ENCODE measurements at regions not wholly inside any gene's neighbourhood (a gene's known extent, or its start where the extent isn't known, plus 50 kb on each side); places are given as distances from the start of the nearest gene placed in this dataset.

DNA sequence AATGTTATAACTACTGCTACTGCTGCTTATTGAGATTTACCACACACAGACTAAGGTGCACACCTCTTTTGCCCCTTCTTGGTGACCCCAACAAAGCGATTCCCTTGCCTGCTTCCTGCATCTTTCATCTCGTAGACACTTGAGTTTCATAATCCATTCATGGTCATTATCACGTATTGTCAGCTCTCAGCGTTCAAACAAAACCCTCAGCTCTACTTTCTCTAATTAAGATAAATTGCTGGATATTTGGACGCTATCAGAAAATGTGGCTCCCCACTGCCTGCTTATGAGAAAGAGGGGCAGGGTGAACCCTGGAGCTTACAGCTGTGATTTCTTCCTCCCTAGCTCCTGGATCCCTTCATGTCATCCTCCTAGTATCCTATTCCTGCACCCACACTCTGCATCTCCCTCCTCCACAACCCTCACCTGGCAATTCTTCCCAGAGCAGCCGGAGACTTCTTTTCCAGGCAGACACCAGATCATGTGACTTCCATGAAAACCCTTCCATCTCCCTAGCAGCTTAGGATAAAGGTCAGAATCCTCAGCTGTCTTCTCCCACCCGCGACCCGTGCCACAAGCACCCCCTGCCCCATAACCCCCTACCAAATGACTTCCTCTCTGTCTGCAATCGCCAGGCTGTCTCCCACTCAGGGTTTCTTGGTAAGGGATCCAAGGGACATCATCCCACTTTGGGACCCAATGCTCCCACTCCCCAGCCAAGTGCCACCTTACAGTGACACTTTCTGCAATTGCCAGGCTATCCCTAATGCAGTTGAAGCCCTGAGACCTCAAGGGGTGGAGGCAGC, 146.5 kb downstream of the NSG2 start:
- no peak for DNase-seq

DNA sequence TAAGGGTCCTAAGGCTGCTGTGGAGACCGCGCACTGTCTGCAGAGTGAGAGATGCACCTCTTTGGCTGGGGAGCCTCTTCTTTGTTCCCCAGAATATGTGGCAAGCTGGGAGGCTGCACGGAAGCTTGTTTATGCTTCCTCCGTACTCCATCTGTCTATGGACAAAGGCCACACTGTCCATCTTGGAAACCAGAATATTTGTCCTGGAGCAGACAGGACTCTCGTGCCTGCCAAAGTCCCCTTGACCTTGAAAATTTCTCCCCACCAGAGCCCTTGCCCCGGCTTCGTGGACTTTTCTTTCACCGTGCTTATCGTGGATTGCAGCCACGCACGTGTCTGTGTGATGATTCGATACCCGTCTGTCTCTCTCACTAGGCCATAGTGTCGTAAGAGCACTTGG, 147.4 kb downstream of the NSG2 start:
- DNase-seq: no peak

DNA sequence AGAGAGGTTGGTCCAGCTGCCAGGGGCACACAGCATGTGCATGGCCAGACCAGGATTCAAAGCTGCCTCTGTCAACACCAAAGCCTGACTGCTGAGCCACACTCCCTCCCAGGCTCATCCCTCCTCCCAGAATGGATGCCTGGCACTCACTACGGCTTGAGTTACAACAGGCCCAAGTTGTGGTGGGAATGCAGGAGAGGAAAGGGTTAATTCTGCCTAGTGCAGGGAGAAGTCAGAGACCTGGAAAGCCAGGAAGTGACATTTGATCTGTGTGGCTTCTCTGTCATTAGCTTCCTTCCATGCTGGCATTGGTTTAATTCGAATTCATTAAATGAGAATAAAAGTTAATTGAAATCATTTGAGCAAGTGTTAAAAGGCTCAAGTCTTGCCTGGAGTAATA, 150.0 kb downstream of the NSG2 start:
- DNase-seq: no peak

DNA sequence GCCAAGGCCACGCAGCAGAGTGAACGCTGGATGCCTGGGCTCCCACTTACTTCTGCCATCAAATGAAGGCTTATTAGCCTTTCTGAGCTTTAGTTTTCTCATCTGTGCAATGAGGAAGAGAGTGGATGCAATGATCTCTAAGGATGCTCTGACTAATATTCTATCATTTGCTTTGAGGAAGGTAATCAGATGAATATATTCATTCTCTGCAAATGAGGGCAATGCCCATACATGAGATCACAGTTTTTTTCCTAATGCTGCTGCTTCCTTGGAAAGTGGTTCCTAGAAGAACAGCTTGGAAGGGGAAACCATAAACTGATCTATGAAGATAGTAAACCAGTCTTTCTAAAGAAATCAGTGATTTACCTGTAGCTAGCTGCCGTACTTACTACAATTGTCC, 152.4 kb downstream of the NSG2 start:
- no peak for DNase-seq

DNA sequence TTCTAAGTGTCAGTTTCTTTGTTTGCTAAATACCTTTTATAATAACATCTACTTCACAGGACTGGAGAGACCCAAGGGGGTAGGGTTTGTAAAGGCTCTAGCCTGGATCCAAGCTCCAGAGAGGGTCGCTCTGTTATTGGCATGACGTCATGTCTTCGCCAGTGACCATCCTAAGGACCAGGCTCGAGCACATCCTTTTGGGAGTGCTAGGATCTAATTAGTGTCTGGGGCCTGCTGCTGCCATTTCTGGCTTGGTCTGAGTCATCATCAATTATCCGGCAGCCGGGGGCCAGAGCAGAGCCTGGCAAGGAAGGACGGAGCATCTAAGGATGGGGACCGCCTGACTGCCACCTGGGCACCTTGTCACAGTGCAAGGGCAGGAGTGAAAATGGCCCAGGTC, 153.0 kb downstream of the NSG2 start:
- no peak for DNase-seq

DNA sequence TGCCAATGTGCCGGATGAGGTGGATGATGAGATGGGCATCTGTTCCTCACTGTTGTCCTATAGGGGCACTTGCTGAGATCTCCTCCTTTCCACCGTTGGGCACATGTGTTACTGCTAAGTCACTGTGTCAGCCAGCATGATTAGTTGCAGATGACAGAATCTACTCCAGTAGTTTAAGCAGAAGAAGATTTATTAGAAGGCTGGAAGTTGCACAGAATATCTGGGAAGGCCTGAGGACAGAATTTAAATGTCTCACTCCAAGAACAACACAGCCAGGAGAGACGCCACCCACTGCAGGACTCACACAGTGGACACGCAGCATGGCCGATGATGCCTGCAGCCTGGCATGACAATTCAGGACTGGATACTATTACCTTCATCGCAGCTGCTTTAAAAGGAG, 157.5 kb downstream of the NSG2 start:
- DNase-seq: no peak

DNA sequence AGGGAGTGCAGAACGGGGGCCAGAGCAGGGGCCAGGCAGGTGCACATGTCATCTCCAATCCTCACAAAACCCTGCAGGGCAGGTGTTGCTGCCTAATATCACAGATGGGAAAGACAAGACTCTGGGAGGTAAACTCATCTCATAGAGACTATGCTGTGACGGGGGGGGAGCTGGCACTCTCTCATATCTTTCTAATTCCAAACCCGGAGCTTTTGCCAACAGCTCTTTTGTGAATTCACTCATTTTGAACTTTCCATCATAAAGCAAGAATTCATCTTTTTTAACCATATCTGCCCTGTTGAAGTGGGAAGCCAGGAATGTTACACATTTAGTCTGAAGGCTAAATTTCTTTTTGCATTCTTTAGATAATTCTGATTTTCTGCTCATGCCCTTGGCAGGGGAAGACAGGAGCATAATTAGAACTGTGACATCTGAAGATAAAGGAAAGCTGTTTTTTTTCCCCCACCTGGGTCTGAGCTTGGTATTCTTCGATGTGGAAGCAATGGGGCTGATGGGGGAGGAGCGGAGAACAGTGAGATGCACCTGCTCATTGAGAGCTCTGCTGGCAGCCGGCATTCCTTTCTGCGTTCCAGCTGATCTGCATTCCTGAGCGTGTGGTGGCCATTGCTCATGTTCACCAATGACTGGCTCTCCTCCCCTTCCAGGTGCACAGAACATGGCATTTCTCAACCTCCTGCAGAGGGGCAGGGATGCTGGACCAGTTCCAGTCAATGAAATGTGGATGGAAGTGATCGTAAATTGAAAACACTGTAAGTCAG, 159.2 kb downstream of the NSG2 start:
- DNase-seq: no peak

DNA sequence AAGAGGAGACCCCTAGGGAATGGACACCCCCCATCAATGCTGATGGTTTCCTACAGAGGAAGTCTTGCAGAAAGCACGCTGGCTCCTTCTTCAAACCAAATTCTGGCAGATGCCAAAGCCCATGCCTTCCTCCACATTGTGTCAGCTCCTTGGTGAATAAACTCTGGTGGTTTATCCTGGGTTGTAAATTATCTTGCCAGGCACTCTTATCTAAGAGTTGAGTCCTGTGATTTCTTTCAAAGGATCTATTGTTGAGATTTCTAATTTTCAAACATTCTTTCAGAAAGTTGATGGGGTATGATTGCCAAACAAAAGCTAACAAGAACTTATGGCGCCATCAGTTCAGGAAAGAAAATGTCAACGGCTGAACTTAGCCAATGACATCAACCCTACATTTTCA, 160.4 kb downstream of the NSG2 start:
- no peak for DNase-seq

DNA sequence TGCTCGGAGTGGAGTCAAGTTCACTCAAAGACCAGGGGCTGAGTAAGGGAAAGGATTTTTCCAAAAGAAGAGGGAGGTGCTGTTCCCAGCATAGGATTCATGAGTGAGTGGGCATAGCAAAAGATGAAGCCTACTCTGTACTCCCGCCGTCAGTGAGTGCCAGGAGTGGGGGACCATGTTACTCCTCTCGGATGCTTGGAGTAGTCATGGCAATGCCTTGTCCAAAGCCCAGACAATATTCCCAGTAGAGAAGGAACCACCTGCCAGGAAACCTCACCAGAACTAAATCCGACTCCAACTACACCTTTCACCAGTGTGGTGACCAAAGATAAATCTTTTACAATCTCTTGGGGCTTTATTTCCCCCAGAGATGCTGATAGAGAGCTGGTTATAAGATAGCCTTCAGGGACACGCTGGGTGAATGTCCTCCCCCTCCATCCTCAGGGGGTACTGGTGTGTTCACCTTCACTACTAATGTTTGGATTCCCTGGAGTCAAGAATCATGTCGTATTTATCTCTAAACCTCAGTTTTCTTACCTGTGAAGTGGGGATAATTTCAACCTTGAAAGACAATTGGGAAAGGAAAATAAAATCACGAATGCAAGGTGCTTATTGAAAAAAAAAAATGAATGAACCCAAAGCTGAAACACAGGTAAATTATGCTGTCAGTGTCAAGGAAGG, 165.2 kb downstream of the NSG2 start:
- no peak for DNase-seq

DNA sequence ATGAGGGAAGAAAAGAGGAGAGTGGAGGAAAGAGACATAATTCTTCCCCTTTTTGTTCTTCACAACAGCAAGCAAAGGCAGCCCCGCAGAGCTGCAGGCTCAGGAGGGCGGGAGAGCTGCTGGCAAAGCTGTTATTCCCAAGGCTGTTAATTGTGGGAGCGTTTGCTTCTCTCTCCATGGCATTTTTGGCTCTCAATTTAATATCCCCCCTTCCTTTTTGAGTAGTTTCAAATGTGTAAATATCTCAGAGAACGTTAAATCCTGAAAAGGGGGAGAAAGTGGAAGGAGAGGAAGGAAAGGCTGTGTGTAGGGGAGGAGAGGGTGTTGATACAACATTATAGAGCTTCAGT, 165.7 kb downstream of the NSG2 start:
- DNase-seq: no peak

DNA sequence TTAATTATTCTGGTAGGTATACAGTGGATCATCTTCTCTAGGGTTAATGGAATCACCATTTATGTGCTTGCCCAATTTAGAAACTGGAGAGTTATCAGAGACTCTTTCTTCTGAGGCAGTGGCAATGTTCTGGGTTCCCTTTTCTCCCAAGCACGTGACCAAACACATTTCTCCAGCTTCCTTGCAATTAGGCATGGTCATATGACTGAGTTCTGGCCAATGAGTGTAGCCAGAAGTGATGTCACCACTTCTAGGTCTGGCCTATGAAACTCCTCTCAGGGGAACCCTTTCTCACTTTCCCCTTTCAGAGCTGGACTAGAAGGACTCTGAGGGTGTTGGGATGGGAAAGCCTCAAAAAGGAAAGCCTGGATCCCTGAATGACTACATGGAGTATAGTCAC, 172.0 kb downstream of the NSG2 start:
- no peak for DNase-seq

DNA sequence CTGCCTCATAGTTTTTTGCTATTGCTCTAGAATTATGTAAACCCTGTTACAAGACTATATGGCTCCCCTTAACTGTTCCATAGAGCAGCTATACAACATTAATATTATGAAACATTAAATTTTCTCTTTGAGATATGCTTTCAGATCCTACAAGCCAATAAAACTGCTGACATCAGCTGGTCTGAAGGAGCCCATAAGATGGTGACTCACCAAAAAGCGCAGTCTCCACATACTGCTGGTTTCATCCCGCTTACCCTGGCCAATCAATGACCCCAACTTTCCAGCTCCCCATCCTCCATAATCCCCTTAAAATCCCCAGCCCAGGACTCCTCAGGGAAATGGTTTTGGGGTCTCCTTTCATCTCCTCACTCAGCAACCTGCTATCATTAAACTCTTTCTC, 172.7 kb downstream of the NSG2 start:
- no peak for DNase-seq

DNA sequence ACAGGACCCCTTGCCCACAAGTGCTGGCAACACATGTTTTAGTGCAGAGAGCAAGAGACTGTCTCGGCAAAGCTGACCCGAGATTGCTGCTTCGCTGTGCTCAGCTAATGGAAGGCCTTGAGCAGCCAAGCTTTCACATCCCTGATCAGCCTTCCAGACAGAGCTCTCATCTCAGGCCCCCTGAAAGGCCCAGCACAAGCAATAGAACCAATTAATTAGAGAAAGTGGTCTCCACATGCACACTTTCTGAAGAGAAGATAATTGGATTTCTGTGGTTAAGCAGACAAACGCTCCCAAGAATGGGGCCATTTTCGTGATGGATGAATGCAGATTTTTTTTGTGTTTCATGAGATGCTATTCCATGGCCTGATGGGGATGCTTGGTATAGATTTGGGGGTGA, 174.9 kb downstream of the NSG2 start:
- no peak for DNase-seq

DNA sequence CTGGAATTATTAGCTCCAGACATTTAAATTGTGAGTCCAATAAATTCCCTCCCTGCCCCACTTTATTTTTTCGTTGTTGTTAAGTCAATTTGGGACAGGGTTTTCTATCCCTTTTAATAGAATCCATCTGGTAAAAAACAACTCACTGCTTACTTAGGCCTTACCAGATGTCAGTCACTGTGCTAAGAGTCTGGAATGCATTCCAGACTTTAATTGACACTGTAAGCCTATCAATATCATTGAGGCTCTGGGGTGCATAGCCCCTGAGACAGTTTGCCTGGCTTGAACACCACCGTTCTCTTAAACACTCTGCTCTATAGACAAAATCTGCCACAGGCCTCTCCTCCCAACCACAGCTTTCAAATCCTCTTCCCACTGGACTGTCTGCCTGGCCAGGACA, 175.9 kb downstream of the NSG2 start:
- no peak for DNase-seq

DNA sequence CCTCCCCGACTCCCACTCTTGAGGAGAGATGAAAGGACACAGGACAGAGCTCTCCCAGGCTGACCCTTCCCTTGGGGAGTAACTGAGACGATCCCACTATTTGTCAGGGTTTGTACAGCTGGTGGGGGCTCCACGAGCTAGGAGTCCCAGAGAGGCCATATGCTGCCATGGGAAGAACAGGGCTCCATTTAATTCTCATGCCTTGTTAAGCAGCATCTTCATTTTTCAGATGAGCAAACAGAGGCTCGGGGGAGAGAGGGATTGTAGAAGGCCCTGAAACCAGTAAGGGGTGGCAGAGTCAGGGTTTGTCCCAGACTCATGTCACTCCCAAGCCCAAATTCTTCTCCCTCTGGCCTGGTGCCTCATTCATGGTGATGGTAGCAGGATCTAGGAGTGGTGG, 176.4 kb downstream of the NSG2 start:
- no peak for DNase-seq

DNA sequence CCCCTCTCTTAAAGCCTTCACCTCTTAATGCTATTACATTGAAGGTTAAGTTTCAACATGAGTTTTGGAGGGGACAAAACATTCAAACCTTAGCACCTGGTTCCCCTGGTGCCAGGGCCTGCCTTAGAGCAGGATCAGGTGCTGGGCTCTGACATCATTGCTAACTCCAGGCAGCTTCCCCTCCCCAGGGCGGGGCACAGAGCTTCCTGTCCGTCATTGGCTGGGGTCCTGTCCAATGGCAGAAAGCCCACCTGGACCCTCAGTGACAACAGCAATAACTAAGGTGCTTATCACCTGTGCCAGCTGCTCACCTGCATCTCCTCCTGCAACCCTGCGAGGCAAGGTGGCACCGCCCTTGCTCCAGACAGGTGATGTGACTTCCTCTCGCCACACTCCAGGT, 177.4 kb downstream of the NSG2 start:
- no peak for DNase-seq

DNA sequence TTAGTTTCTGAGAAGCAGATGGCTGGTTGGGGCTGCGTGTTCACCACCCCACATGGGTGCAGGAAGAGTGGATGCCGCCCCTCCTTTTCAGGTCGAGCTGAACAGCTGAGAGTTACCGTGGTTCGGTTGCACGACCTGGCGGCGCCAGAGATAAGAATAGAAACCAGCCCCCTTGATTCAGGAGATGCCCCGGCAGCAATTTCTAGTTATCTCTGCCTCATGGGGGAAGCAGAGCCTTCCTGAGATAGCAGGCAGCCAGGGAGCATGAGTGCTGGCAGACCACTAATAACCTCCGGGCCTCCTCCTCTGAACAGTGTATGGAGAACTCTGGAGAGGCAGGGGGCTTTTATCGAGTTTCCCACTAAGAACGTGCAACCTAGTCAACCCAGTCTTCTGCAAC, 177.8 kb downstream of the NSG2 start:
- DNase-seq: no peak

DNA sequence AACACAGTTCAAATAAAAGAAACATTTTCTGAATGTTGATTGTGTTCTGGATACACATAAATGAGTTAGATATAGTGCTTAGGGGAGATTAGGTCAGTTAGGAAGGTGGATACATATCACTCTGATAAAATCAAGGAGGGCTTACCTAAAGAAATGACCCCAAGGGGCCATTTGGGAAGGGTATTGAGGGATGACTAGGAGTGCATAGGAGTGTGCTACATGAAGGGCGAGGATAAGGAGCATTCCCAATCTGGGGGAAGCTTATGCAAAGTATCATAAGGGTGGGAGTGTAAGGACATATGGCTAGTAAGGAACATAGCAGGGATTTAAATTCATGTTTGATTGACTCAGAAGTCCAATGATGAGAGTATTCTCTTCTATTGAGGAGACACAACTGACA, 183.6 kb downstream of the NSG2 start:
- DNase-seq: no peak

DNA sequence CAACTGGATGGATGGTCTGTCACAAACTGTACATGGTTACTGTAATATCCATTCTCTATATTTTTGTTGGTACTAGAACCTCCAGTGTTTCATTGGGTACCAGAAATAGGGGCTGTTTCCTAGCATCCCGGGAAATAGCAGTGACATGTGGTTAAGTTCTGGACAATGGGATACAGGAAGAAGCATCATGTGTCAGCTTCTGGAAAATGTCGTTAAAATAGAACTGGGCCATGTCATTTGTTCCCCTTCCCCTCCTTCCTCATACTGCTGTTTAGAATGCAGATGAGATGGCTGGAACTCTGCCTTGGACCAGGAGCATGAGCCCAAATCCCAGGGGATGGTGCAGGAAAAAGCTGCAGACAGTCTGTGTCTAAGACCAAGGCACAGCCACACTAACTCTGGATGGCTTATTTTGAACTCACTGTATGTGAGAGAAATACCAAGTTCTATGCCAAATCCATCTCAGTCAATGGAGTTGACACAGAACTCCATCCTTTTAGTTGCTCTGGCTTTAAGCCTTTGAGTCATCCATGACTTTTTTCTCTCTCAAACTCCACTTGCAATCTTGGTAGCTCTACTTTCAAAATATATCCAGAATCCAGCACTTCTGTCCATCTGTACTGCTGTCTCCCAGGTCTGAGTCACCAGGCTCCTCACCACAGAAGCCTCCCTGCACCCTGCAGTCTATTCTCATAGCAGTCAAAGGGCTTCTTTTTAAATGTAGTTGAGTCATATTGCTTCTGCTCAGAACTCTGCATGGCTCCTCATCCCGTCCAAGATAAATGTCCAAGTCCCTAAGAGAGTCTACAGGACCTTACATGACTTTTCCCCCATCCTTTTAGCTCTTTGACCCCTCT, 184.2 kb downstream of the NSG2 start:
- no peak for DNase-seq

DNA sequence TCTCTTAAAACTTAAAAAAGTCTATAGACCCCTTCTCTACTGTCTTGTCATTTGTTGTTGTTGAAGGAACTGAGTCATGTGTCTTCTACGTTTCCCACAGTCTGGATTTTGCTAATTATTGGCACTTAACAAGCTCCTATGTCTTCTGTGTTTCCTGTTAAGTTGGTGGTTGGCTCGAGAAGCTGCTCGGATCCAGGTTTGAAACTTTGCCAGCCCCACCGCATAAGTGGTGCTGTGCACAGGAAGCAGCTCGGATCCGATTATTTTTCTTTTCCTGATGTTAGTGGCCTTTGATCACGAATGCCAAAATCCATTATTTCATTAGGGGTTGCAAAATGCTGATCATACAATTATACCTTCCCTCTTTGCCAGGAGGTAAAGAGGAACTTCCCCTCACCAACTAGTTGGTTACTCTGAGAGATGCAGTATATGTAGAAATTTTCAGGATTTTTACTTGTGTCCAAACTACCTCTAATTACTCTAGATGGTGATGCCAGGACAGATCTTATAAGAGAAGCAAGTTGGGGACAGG, 186.5 kb downstream of the NSG2 start:
- DNase-seq: no peak

DNA sequence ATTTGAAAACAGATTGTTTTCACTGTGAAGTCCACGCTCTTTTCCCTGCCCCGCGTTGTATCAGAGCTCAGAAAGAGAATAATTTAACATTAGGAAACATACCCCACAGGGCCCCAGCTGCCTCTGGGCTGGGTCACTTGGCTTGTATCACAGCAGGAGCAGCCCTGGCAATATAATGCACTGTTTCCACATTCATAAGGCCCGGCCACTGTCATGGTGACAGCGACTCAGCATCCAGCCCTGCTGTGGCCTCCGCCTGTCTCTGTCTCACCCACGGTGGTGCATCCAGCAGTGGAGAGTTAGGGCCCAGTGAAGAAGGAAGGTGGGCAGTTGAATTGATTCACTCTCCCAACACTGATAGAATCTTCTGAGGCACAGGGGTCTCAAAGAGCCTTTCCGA, 188.9 kb downstream of the NSG2 start:
- DNase-seq: no peak

DNA sequence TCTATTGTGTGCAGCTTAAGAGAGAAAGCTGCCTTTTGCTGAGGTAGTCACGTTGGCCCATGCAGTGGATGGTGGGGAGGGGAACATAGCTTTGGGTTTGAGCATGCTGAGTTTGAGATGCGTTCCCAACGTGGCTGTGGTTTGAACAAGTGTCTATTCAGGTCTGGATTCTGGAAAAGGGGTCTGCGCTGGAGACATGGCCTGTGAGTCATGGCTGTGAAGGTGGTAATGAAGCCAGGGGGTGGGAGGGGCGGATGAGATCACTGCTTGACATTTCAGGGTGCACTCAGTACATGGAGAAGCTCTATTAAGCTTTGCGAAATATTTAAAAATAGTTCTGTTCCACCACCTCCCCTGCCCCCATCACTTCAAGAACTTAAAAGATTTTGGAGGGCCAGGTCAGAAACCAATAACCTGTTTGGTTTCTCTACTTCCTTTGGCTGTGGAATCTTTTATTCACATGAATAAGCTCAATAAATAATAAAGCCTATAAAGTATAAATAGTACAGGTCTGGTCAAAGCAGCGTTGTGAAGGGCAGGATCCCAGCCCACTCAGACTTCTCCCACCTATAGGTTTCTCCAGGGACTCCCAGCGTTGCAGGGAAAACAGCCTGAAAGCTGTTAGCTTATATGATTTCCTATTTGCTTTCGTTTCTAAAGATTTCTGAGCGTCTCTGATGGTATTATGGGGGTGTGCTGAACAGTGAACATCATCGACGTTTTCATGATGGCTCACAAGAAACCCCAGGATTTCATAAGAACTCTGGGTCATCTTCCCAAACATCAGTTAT, 189.9 kb downstream of the NSG2 start:
- DNase-seq: no peak
